Loucy (cell line): ENCODE measurements at regions not wholly inside any gene's neighbourhood (a gene's known extent, or its start where the extent isn't known, plus 50 kb on each side); places are given as distances from the start of the nearest gene placed in this dataset.

Source experiments
- H2AFZ ChIP-seq: fragments of 200-600 bp; sonication (generic); 2 replicates; pipeline ENCODE4 v1.6.0; 2016; ENCODE audit warnings: antibody characterized with exemption, mild to moderate bottlenecking, low read length, moderate library complexity
- H3F3A ChIP-seq: fragments of 200-600 bp; 2 replicates; pipeline ENCODE4 v1.6.0; 2016; ENCODE audit warnings: antibody characterized with exemption, low read depth, mild to moderate bottlenecking
- H3K27me3 ChIP-seq: fragments of 200-600 bp; sonication (generic); 2 replicates; pipeline ENCODE4 v1.6.1; 2014; ENCODE audit warnings: low read length, mild to moderate bottlenecking; ENCODE audit not compliant: insufficient read depth, poor library complexity, severe bottlenecking
- H3K36me3 ChIP-seq: fragments of 200-600 bp; sonication (generic); 2 replicates; pipeline ENCODE4 v1.6.1; 2016; ENCODE audit warnings: low read length; ENCODE audit not compliant: insufficient read depth
- H3K4me1 ChIP-seq: fragments of 200-600 bp; sonication (generic); 2 replicates; pipeline ENCODE4 v1.5.1; 2014; ENCODE audit warnings: low read length, mild to moderate bottlenecking; ENCODE audit not compliant: insufficient read depth, poor library complexity, severe bottlenecking
- H3K4me2 ChIP-seq: fragments of 200-600 bp; sonication (generic); 2 replicates; pipeline ENCODE4 v1.6.0; 2014; ENCODE audit warnings: antibody characterized with exemption, low read length, low read depth, mild to moderate bottlenecking; ENCODE audit not compliant: poor library complexity, severe bottlenecking
- H3K4me3 ChIP-seq: fragments of 200-600 bp; sonication (generic); 2 replicates; pipeline ENCODE4 v1.5.1; 2014; ENCODE audit warnings: low read length, mild to moderate bottlenecking, mixed read lengths; ENCODE audit not compliant: poor library complexity, severe bottlenecking
- H3K79me2 ChIP-seq: fragments of 200-600 bp; sonication (generic); 2 replicates; pipeline ENCODE4 v1.6.1; 2014; ENCODE audit warnings: low read length; ENCODE audit not compliant: insufficient read depth
- H3K9ac ChIP-seq: fragments of 200-600 bp; sonication (generic); 2 replicates; pipeline ENCODE4 v1.6.0; 2014; ENCODE audit warnings: mild to moderate bottlenecking, low read depth, low read length, moderate library complexity; ENCODE audit not compliant: poor library complexity, severe bottlenecking
- H3K9me2 ChIP-seq: fragments of 200-600 bp; sonication (generic); replicated peaks from 2 replicates; pipeline ENCODE4 v1.6.1; 2016; ENCODE audit warnings: low read depth, low read length, mixed read lengths
- H3K9me3 ChIP-seq: fragments of 200-600 bp; sonication (generic); 2 replicates; pipeline ENCODE4 v1.6.1; 2014; ENCODE audit warnings: mild to moderate bottlenecking, antibody characterized with exemption, low read length, low read depth; ENCODE audit not compliant: insufficient read depth
- H4K20me1 ChIP-seq: fragments of 200-600 bp; sonication (generic); 2 replicates; pipeline ENCODE4 v1.6.0; 2014; ENCODE audit warnings: antibody characterized with exemption, low read length, mild to moderate bottlenecking; ENCODE audit not compliant: insufficient read depth, poor library complexity, severe bottlenecking
- EZH2phosphoT487 ChIP-seq: fragments of 200-600 bp; IDR thresholded peaks from 2 replicates; pipeline ENCODE4 v1.6.1; 2018; ENCODE audit warnings: antibody characterized with exemption, mild to moderate bottlenecking, moderate library complexity, borderline replicate concordance
- TF ChIP-seq, protein P1 (sequence below): fragments of 200-600 bp; sonication (generic); conservative IDR thresholded peaks from 2 replicates; pipeline ENCODE4 v1.5.1; 2014; ENCODE audit warnings: mild to moderate bottlenecking, antibody characterized with exemption, low read length

DNA sequence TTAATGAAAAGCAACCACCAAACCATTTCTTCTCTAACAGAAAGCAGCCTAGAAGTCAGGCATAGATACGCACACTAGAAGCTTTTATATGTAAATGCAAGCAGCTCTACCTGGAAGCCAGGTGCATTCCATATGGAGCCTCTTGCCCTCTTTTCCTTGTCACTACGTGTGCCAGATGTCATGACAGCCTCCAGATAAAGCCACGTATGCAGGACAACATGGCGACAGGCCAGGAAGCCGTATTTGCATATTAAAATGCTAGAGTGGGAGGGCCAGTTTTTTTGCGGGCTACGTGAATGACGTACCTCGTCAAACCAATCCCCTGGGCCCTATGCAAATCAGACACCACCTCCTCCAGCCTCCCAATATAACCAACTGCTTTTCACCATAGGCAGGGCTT lies 308.1 kb upstream of the SPTLC3 start:
- TF ChIP-seq, protein P1, sequence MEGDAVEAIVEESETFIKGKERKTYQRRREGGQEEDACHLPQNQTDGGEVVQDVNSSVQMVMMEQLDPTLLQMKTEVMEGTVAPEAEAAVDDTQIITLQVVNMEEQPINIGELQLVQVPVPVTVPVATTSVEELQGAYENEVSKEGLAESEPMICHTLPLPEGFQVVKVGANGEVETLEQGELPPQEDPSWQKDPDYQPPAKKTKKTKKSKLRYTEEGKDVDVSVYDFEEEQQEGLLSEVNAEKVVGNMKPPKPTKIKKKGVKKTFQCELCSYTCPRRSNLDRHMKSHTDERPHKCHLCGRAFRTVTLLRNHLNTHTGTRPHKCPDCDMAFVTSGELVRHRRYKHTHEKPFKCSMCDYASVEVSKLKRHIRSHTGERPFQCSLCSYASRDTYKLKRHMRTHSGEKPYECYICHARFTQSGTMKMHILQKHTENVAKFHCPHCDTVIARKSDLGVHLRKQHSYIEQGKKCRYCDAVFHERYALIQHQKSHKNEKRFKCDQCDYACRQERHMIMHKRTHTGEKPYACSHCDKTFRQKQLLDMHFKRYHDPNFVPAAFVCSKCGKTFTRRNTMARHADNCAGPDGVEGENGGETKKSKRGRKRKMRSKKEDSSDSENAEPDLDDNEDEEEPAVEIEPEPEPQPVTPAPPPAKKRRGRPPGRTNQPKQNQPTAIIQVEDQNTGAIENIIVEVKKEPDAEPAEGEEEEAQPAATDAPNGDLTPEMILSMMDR, result no peak
- no peak for TF ChIP-seq EZH2phosphoT487
- H3K79me2 ChIP-seq, result no peaks in the 10 kb centered on the region
- H4K20me1 ChIP-seq, result no peaks in the 10 kb centered on the region
- H3K4me1 ChIP-seq, result no peaks in the 10 kb centered on the region
- no peaks in the 10 kb centered on the region for H3K9me3 ChIP-seq
- H3K27me3 ChIP-seq, result no peaks in the 10 kb centered on the region
- H3K9me2 ChIP-seq, result no peaks in the 10 kb centered on the region
- no peaks in the 10 kb centered on the region for H3K36me3 ChIP-seq
- no peak overlapping the region for H2AFZ ChIP-seq
- H3F3A ChIP-seq, result no peaks in the 10 kb centered on the region
- no peak overlapping the region for H3K4me3 ChIP-seq
- H3K9ac ChIP-seq, result no peak overlapping the region
- H3K4me2 ChIP-seq, result no peak overlapping the region

DNA sequence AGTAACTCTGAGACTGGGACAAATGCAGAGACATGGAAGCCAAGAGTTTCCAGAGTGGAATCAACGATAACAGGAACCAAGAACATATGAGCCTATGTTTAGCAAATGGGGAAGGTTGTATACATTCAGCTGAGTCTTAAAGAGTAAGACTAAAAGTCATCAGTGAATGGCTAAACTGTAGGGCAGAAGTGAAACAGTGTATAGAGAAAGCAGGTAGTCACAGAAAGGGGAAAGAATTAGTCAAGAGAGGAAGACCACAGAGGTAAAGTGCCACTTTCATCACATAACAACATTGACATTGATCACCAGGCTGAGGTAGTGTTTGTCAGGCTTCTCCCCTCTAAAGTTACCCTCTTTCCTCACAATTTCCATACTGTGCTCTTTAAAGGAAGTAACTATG lies 306.5 kb upstream of the SPTLC3 start:
- H3K9me3 ChIP-seq, result no peaks in the 10 kb centered on the region
- H3K9ac ChIP-seq, result no peak overlapping the region
- no peaks in the 10 kb centered on the region for H4K20me1 ChIP-seq
- no peaks in the 10 kb centered on the region for H3K79me2 ChIP-seq
- H3F3A ChIP-seq, result no peaks in the 10 kb centered on the region
- H3K27me3 ChIP-seq, result no peaks in the 10 kb centered on the region
- no peak overlapping the region for H3K4me2 ChIP-seq
- no peak overlapping the region for H3K4me3 ChIP-seq
- H3K36me3 ChIP-seq, result no peaks in the 10 kb centered on the region
- TF ChIP-seq, protein P1, result no peak
- TF ChIP-seq EZH2phosphoT487, result no peak
- no peaks in the 10 kb centered on the region for H3K4me1 ChIP-seq
- H2AFZ ChIP-seq, result no peak overlapping the region
- H3K9me2 ChIP-seq, result no peaks in the 10 kb centered on the region

DNA sequence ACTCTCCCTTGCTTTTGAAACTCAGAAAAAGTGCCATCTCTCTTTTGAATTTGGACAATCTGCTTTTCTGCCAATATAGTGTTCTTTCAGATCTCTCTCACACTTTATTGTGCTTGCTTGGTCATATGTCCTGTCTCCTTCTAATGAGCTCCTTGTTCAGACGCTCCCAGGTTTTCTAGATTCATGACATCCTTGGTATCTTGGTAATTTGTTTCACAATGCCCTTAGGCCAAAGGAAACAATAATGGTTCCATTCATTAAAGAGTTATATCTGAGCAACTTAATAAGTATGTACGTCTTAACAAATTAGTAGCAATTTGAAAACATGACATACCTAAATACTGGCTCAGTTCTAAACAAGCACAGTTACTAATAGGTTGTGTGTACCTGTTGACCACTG lies 293.4 kb upstream of the SPTLC3 start:
- Histone ChIP-seq H2AFZ (no peak overlapping the region), H3K4me1 (no peaks in the 10 kb centered on the region), H3K9me2 (no peaks in the 10 kb centered on the region)

More for the DNA sequence above, 293.4 kb upstream of the SPTLC3 start:
- no peak overlapping the region for H3K4me2 ChIP-seq
- H3K9ac ChIP-seq, result no peak overlapping the region
- no peaks in the 10 kb centered on the region for H4K20me1 ChIP-seq
- no peaks in the 10 kb centered on the region; the same call in 1 of the 2 replicates for H3K9me3 ChIP-seq
- TF ChIP-seq, protein P1, result no peak
- TF ChIP-seq EZH2phosphoT487, result no peak
- no peak overlapping the region for H3K4me3 ChIP-seq
- no peaks in the 10 kb centered on the region for H3F3A ChIP-seq
- H3K27me3 ChIP-seq, result no peaks in the 10 kb centered on the region
- no peaks in the 10 kb centered on the region for H3K79me2 ChIP-seq
- H3K36me3 ChIP-seq, result no peaks in the 10 kb centered on the region
